ENCODE measurements at regions not wholly inside any gene's neighbourhood (a gene's known extent, or its start where the extent isn't known, plus 50 kb on each side); places are given as distances from the start of the nearest gene placed in this dataset.

- TF ChIP-seq TAF1 (IDR thresholded peaks at IDR 0.05; ENCODE audit: borderline replicate concordance, insufficient read depth, low read length) (no peak), POLR2AphosphoS5 (IDR thresholded peaks at IDR 0.05; ENCODE audit: low read depth, low read length) (no peak), REST (IDR thresholded peaks at IDR 0.05; ENCODE audit: insufficient read depth in 1 of 2, low read depth in 2 of 2, low read length in 2 of 2) (no peak), SIN3A (IDR thresholded peaks at IDR 0.05; ENCODE audit: borderline replicate concordance, insufficient read depth, low read length) (no peak), FOXP2 (optimal IDR thresholded peaks at IDR 0.05; ENCODE audit: borderline replicate concordance, extremely low read depth, extremely low read length, insufficient read depth) (no peak)
Observed at GRCh38 chr14:85306024-85306423, 223.9 kb upstream of the FLRT2 start.
